H1 (cell line): ENCODE measurements at regions not wholly inside any gene's neighbourhood (a gene's known extent, or its start where the extent isn't known, plus 50 kb on each side); places are given as distances from the start of the nearest gene placed in this dataset.

Experiments used
- CTCF ChIP-seq, 3 experiments: IDR thresholded peaks; 1 replicate in 2 of 3; 2 replicates in 1 of 3; pipeline versions ENCODE4 v1.5.1 to v1.6.1; 2011; ENCODE audit warnings: low read length in 3 of 3, mild to moderate bottlenecking in 3 of 3, inconsistent platforms in 2 of 3, low read depth in 1 of 3, moderate library complexity in 1 of 3; ENCODE audit not compliant: insufficient read depth in 1 of 3; ENCODE audit errors: control extremely low read depth in 1 of 3
- POLR2A ChIP-seq, 2 experiments: IDR thresholded peaks; 1 replicate in 1 of 2; 2 replicates in 1 of 2; pipeline ENCODE4 v1.6.1; 2011; ENCODE audit warnings: low read depth in 2 of 2, low read length in 2 of 2, mild to moderate bottlenecking in 2 of 2; ENCODE audit errors: control extremely low read depth in 1 of 2

- TF ChIP-seq POLR2A (IDR thresholded peaks at IDR 0.05; ENCODE audit: control extremely low read depth in 1 of 2, low read depth in 2 of 2, low read length in 2 of 2), result no peak
- TF ChIP-seq CTCF (IDR thresholded peaks at IDR 0.05; ENCODE audit: control extremely low read depth in 1 of 3, insufficient read depth in 1 of 3, low read depth in 1 of 3, low read length in 3 of 3), result no peak
These were observed 84.3 kb upstream of the ARHGAP29 start for GRCh38 chr1:94321662-94322061.
